ENCODE measurements at regions not wholly inside any gene's neighbourhood (a gene's known extent, or its start where the extent isn't known, plus 50 kb on each side); places are given as distances from the start of the nearest gene placed in this dataset.

GRCh38 chr12:85623763-85624162, 212.4 kb downstream of the RASSF9 start (continued):
- no peak for TF ChIP-seq CHD7 (IDR thresholded peaks at IDR 0.05; ENCODE audit: insufficient replicate concordance, low read length)
- no peak for TF ChIP-seq YY1 (IDR thresholded peaks at IDR 0.05; ENCODE audit: low read depth, low read length)
- TF ChIP-seq TBP (IDR thresholded peaks at IDR 0.05; ENCODE audit: low read depth, low read length): no peak
- no peak for TF ChIP-seq RFX5 (IDR thresholded peaks at IDR 0.05; ENCODE audit: borderline replicate concordance, low read depth, low read length)
- TF ChIP-seq PHF8 (conservative IDR thresholded peaks at IDR 0.05; ENCODE audit: low read depth, low read length): no peak
- TF ChIP-seq CBX8 (IDR thresholded peaks at IDR 0.05; ENCODE audit: borderline replicate concordance, low read depth, low read length): no peak
- no peak for TF ChIP-seq SIRT6 (IDR thresholded peaks at IDR 0.05; ENCODE audit: low read length)
